HG03064 (cell line): ENCODE measurements at regions not wholly inside any gene's neighbourhood (a gene's known extent, or its start where the extent isn't known, plus 50 kb on each side); places are given as distances from the start of the nearest gene placed in this dataset.
A peak's percentile ranks its signal among the peaks of the same experiment; 100 is the strongest.

ENCODE experiments used
- ATAC-seq: cut with Tn5 transposase; IDR thresholded peaks from one replicate; pipeline ENCODE4 v1.9.1; 2021; ENCODE audit warnings: low read depth; ENCODE audit not compliant: unreplicated experiment

DNA sequence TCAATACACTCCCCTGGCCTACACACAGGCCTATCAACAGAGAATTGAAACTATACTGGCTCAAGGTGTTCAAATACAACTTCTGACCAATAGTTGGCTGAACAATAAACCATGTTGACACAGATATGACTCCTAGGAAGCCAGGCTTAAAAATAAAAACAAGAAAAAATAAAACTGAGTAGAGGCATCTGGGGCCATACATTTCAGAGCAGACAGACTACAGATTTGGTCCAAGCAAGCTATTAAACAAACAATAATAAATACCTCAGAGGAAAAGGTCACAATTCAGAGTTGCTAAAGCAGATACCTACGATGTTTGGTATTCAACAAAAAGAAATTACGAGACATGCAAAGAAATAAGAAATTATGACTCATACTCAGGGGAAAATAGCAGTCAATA, 132.8 kb upstream of the ACVR2A start:
- no peak for ATAC-seq

DNA sequence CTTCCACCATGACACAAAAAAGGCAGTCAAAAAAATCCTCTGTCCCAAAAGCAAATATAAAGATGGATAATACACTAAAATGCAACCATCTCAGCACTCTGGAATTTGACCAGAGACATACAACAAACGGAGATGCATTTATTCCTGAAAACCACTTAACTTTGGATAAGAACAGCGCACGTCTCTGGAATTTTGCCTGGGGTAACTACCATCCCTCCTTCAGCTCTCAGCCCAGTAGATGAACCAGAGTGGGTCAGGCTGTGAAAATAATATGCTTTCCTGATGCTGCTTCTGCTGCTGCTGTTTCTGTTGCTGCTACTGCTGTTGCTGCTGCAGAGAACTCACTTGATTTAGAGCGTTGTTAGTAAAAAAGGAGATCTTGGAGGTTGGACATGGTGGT, 133.8 kb upstream of the ACVR2A start:
- ATAC-seq = no peak

DNA sequence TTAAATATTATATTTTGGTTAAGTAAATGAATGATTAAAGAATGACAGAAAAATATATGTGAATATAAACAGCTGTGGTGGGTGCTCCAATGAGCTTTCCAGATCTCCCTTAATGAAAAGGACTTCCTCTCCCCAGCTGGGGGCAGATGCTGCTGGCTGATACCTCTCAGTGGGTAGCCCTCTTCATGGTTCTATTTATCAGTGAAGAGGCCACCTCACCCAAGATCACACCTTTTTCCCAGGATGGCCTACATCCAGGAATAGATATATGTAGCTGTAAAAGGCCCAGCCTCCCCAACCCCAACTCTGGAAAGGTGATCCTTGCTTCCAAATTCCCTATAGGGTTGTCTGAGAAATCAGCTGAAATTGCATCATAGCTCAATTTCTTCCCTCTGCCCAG, 135.2 kb upstream of the ACVR2A start:
- no peak for ATAC-seq

DNA sequence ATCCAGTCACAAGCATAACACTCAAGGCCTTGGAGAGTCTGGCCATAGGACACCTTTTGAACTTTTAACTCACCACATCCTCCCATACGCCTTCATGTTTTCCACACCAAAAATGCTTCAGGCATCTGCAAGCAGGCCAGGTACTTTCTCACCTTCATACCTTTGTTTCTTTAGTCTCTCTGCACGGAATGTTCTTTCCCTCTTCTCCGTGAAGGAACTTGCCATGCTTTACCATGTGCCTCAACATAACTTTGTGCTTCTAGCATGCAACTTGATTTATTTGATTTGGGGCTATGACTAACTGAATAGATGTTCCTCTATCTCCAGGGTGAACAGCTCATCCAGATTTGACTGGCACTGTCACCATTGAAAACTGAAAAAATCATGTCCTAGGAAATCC, 141.7 kb upstream of the ACVR2A start:
- ATAC-seq = no peak

DNA sequence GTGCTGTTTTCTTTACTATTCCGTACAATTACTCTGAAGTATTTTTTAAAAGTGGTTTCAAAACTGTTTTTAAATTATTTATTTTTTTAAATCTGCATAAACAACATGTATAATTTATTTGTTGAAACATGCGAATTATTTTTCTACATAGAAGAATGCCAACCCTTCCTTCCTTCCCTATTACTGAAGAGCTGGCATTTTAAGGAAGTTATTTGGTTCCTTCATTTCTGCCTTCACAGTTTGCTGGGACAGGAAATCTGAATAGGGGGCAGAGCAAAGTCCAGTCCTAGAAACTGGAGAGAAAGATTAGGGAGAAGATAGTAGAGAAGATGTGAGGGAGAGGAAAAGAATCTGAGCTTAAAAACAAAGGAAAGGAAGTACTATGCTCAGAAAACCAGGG, 146.7 kb upstream of the ACVR2A start:
- no peak for ATAC-seq

DNA sequence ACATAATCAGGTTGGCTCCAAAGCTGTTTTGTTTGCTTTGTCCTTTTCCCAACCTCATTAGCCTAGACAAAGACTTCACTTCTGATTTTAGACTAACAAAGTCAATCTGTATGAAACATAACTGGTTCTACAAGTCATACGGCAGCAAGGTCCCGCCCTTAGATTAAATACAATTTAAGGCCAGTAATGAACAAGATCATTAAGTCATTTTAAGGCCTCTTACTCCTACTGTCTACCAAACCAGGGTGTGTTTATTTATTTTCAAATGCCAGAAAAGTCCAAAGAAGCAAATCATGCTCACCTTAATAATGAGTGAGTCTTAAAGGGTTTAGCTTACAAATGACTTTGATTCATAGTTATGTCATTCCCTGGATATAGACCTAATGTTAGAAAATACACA, 148.4 kb upstream of the ACVR2A start:
- no peak for ATAC-seq

DNA sequence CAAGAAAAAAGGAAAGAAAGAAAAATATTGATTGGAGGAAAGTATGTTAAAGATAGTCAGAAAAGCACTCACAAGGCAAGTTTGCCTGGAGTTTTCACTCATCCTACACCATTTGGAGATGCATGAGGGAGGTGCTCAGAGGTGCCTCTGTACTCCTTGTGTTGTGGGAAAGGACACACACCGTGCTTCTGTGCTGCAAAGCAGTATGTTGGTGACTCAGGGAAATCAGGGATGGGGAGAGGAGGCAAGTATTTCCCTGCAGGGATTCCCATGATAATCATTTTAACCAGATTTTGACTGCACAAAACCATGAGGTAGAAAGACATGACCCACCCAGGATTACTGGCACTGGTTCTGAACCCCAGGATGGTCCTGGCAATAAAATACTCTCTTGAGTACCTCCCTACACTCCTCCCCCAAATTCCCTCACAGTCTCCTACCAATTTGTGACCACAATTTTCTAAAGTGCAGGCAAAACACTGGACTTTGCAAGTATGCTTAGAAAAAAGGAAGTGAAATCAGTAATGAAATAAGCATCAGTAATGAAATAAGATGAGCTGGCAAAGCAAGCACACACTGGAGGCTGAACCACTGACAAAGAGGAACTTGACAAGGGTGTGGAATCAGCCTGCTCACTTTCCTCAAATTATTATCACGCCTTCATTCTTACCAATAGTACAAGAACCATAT, 155.5 kb upstream of the ACVR2A start:
- ATAC-seq = peak; percentile 99

DNA sequence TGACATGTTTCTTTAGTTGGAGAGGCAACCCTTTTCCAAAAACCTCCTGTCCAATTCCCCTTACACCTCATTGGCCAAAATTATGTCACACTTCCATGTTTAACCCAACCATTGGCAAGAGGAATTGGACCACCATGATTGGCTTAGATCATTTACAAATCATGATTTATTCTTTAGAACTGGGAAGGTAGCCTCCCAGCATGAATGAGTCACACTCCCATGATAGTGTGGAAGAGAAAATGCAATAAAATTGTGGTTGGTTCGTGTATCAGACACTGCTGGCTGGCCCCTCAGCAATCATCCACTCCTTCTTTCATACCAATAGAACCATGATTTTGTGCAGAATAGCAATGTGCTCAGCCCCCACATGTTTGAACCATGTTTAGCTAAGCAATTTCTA, 156.6 kb upstream of the ACVR2A start:
- ATAC-seq = no peak

DNA sequence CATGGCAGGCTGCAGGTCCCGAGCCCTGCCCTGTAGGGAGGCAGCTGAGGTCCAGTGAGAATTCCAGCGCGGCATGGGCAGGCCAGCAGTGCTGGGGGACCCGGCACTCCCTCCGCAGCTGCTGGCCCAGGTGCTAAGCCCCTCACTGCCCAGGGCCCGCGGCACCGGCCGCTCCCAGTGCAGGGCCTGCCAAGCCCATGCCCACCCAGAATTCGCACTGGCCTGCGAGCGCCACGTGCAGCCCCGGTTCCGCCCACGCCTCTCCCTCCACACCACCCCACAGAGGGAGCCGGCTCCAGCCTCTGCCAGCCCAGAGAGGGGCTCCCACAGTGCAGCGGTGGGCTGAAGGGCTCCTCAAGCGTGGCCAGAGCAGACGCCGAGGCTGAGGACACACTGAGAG, 158.5 kb upstream of the ACVR2A start:
- ATAC-seq = no peak

DNA sequence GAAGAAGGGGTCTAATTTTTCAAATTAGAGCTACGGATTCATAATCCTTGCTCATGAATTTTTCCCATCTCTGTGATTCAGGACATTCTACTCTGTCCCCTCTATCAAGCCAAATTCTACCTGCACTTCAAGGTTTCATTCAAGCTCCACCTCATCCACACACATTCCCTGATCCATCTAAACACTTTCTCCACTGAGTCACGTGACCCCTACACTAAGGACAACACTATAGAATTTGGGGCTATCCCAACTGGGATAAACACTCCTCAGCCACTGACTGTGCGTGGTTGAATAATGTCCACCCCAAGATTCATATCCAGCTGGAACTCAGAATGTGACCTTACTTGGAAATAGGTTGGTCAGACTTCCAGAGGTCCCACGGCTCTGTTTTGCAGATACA, 159.9 kb upstream of the ACVR2A start:
- ATAC-seq = no peak

DNA sequence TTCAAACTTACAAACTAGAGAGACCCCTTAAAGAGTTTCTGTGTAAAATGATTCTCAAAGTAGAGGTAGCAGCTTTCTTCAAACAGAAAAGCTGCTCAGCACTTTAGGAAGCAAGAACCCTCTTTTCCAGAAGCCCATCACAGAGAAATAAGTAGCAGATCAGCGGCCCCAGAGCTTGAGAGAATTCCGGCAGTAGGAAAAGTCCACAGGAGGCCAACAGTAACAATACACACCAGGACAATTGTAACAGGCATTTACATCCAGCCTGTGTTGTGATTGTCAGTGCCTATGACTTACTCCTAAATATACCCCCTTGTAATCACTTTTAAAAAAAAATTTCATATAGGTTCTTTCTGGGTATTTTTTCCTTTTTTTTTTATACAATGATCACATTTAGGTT, 161.4 kb upstream of the ACVR2A start:
- no peak for ATAC-seq

DNA sequence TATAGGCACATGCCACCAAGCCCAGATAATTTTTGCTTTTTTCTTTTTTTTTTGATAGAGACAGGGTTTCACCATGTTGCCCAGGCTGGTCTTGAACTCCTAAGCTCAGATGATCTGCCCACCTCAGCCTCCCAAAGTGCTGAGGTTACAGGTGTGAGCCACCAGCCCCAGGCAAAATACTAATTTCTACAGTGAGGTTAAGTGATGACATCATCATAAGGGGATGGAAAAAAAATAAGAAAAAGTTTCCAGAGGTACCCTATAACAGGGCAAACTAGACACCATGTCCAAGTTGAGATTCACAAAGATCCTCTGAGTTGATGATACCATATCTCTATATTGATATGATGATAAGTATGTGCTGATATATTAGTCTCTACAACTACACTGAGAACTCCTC, 163.7 kb upstream of the ACVR2A start:
- ATAC-seq = no peak

DNA sequence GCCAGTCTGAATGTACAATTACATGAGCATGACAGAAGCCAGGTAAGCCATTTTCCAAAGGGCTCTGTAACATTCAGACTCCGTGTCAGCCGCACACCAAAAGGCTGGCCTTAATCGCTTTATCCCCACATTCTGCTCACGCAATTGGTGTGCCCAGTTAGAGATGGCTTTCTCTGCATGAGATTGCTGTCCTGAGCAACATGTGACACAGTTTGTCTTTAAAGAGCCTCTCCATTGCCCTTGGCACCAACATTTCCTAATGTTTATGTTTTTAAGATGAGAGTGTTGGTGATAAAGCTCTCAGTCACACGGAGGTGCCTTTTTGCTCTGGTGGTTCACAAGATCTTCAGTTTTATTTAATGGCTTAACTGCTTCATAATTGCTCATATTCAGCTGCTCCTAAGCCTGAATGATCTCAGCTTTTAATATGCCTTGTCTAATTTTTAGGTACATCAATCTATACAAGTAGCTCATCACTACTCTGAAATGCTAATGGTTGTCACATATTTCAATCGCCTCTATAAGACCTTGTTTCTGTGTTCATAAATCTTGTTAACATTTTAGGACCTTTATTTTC, 164.8 kb upstream of the ACVR2A start:
- no peak for ATAC-seq

DNA sequence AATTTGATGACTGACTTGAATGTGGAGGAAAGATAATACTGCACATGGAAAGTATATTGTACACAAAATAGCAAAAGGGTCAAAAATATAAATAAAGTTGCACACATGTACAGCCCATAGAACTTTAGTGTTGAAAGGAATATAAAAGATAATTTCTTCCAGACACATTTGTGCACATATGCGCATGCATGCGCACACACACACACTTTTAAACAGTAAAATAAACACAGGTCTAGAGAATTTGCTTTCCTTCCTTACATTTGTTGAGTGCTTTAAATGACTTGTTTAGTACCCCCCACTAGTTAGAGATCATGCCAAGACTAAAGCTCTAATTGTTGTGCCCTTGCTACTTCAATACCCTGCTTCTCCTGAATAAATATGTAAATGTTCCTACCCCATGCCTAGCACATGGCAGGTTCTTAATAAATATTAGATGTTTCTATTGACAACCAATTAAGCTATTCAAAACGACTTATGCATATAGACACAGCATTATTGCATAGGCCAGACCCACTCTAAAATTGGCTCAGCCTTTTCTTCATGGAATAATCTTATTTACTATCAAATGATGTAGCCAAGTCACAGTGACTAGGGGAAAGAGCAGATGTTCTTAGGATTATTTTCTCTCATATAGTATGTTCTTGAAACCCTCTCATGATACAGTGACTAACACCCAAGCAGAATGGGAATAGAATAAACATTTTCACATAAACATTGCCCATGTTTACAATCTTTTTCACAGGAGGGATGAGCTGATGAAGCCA, 165.5 kb upstream of the ACVR2A start:
- ATAC-seq = no peak

DNA sequence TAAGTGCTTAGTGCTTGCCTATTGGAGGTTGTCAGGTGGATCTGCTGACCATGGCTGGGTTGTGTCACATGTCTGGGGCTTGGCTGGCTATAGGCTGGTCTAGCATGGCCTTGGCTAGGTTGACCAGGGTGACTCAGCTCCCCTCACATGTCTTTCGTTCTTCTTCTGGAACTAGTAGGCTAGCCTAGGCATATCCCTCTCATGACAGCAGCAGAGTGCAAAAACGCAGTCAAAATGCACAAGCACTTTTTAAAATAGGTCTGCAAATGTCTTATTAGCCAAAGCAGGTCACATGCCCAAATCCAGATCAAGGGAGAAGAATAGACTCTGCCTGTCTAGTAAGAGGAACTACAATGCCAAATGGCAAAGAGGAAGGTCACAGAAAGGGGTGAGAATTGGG, 179.7 kb upstream of the ACVR2A start:
- ATAC-seq = no peak

DNA sequence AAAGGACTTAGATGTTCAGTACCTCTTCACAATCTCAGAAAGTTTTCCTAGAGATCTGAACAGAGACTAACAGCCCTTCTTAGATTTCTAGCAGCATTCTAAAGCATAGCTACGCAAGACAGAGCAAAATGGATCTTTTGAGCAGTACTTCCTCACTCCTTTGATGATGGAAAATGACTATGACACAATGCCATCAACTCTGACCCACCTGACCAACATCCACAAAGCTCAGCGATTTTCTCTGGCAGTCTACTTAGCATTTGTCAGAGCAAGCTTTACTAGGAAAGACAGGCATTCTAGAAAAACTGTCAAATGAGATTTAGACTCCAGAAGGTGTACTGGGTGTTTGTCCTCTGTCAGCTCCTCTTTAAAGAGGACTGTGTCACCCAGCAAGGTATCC, 180.9 kb upstream of the ACVR2A start:
- no peak for ATAC-seq

DNA sequence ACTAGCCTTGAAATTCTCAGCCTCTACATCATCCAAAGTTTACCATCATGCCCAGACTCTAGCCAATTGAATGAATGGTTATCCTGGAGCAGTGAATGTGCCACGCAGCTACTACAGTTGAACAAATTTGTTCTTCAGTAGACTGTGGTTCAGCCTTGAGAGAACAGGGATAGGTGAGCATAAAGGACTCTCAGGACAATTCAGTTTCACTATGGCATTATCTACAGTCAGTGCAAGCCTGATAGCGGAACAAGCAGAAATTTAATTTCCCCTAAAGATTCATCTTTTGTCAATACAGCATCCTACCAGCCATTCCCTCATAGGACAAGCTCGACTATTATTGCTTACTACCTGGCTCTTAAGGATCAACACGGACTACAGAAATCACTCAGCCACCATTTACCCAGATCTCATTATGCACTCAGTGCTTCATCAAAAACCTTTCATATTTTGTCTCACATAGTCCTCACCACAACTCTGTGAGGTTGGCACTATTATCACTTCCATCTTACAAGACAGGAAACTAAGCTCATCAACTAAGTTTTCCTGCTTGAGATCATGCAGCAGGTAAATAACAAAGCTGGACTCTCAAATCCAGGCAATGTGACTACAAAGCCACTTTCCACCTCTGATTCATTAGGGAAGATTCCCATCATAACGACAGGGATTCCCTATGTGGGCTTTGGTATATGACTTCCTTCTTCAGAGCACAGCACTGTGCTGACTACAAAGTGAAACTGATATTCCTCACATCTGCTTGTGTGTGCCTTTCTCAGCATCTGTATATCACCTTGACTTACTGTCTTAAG, 181.5 kb upstream of the ACVR2A start:
- ATAC-seq = peak; percentile 90

DNA sequence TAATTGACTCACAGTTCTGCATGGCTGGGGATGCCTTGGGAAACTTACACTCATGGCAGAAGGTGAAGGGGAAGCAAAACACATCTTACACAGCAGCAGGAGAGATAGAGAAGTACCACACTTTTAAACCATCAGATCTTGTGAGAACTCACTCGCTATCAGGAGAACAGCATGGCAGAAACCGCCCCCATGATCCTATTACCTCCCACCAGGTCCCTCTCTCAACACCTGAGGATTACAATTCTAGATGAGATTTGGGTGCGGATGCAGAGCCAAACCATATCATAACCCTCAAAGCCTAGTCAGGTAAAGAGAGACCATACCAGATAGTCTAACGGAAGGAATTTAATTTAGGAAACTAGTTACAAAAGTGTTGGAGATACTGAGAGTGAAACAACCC, 182.6 kb upstream of the ACVR2A start:
- no peak for ATAC-seq

DNA sequence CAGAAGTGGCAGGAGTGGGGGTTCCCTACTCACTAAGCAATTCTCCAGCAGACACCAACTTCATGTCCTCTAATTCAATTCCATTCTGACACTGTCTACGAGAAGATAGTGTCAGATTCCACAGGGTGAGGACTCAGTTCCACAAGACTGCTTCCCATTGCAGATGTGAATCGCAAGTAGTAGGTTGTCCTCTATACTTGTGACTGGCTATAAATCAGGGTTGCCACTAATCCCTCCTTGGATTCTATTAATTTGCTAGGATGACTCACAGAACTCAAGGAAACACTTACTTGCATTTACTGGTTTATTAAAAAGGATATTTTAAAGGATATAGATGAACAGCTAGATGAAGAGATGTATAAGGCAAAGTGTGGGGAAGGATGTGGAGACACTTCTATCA, 184.1 kb upstream of the ACVR2A start:
- no peak for ATAC-seq

DNA sequence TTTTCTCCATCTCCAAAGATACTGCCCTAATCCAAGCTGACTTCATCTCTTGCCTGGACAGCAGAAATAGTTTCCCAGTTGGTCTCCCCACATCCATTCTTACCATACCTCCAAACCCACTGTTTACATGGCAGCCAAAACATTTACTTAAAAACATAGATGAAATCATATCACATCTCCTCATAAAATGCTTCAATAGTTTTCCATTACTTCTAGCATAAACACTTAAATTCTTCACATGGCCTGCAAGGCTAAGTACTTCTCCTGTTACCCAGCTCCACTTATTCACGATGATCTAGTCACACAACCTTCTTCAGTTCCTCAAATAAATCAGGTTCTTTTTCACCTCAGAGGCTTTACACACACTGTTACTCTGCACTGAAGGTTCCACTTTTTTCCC, 185.8 kb upstream of the ACVR2A start:
- no peak for ATAC-seq
